GM20000 (cell line): ENCODE measurements at regions not wholly inside any gene's neighbourhood (a gene's known extent, or its start where the extent isn't known, plus 50 kb on each side); places are given as distances from the start of the nearest gene placed in this dataset.

Source experiments
- DNase-seq: peaks from one replicate; pipeline ENCODE4 v3.0.0; 2012; ENCODE audit warnings: low spot score
- CTCF ChIP-seq: IDR thresholded peaks from 2 replicates; pipeline ENCODE4 v1.5.1; 2012; ENCODE audit warnings: mild to moderate bottlenecking, control low read depth; ENCODE audit errors: extremely low read depth, missing control alignments

- DNase-seq: no peak
- no peak for TF ChIP-seq CTCF
Observed at GRCh38 chr5:57320582-57320981, 146.7 kb downstream of the GPBP1 start.

- DNase-seq: no peak
Observed at GRCh38 chr5:57319628-57320027, 145.8 kb downstream of the GPBP1 start.

GRCh38 chr5:57318251-57318650, 144.4 kb downstream of the GPBP1 start:
- TF ChIP-seq CTCF: no peak
- DNase-seq: no peak

More at GRCh38 chr5:57319628-57320027, 145.8 kb downstream of the GPBP1 start:
- no peak for TF ChIP-seq CTCF

- DNase-seq: no peak
- TF ChIP-seq CTCF: no peak
Observed at GRCh38 chr5:57317341-57317740, 143.5 kb downstream of the GPBP1 start.

- DNase-seq: peak; percentile 14
- TF ChIP-seq CTCF: no peak
Observed at GRCh38 chr5:57316798-57317327, 143.0 kb downstream of the GPBP1 start.

GRCh38 chr5:57315941-57316340, 142.1 kb downstream of the GPBP1 start:
- TF ChIP-seq CTCF: no peak

More at GRCh38 chr5:57315941-57316340, 142.1 kb downstream of the GPBP1 start:
- DNase-seq: no peak
